GM03348 (cell line): ENCODE measurements at regions not wholly inside any gene's neighbourhood (a gene's known extent, or its start where the extent isn't known, plus 50 kb on each side); places are given as distances from the start of the nearest gene placed in this dataset.

Experiments used
- DNase-seq: peaks from one replicate; pipeline ENCODE4 v3.0.0; 2012; ENCODE audit warnings: low spot score

DNA sequence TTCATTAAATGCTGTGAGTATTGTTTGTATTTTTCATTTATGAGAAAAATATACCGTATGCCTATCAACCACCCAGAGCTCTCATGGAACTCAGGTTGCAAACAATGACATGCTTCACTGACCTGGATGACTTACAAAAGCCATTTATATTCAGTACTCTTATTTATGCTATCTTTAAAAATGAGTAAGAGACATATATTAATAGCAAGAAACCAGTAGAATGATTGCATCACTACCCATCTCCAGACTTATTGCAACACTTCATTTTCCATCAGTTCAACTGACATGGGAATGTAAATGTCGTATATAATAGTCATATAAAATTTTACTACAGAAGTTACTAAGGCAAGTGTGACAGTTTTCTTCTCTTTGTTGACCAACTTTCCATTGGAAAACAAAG, 69.1 kb downstream of the OTP start:
- no peak for DNase-seq

DNA sequence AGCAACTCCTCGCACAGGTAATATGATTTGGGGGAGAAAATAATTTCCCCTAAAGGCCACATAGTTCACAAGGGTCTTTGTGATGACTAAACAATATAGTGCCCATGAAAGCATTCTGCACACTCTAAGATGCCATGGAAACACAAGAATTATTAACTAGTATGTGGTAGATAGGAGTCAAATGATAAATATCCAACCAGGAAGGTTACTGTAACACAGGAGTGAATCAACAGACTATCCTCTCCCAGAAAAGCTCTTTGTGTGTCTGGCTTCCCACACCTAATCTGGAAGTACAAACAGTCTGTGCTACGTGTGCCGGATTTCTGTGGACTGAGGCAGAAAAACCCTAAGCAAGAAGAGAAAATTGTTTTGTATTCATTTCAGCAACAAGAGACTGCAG, 70.0 kb downstream of the OTP start:
- DNase-seq = no peak

DNA sequence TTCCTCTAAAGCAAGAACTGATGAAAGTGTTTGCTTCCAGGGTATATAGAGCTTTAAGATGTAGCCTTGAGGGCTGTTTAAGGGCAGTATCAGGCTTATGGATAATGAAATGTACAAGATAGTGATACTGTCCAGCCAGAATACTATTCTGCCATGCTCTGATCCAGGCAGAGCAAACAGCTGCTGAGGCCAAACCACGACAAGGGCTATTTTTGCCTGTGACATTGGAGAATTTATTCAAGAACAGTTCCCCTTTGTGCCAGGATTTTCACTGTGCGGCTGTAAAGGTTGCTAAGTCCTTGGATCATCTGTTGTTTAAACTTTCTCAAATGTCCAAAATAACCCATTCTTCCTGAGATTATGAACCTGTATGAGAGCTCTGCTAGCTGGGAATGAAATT, 70.4 kb downstream of the OTP start:
- DNase-seq = no peak

DNA sequence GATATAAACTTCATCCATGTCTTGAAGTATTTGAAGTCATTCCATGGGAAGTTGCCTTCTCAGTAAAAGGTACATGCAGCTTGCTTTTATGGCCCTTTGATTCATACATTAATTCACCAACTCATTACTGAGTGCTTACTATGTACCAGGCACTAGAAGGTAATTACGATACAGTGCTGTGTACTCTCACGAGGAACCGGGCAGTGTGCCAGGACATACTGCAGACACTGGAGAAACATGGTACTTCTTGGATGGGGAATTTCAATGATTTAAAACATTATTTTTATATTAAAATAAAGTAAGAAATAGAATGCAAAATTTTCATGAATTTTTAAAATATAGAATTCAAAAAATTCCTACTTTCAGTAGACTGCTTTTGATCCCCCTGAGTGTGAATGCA, 71.4 kb upstream of the WDR41 start:
- no peak for DNase-seq

DNA sequence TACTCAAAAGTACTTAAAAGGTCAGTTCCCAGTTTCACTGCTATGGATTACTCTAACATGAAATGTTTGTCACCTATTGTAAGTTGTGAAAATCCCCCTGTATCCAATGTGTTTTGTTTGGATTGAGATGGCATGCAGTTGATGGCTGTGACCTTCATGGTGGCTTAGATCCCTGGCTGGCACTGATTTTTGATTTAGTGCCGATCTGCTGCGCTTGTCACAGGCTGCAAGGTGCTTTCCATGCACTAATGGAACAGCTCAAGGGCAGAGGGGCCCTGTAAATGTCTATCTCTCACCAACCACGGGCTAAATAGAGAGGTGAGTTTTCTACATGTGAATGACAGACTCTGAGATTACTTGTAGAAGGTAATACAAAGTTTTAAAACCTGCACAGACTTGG, 69.8 kb upstream of the WDR41 start:
- no peak for DNase-seq

DNA sequence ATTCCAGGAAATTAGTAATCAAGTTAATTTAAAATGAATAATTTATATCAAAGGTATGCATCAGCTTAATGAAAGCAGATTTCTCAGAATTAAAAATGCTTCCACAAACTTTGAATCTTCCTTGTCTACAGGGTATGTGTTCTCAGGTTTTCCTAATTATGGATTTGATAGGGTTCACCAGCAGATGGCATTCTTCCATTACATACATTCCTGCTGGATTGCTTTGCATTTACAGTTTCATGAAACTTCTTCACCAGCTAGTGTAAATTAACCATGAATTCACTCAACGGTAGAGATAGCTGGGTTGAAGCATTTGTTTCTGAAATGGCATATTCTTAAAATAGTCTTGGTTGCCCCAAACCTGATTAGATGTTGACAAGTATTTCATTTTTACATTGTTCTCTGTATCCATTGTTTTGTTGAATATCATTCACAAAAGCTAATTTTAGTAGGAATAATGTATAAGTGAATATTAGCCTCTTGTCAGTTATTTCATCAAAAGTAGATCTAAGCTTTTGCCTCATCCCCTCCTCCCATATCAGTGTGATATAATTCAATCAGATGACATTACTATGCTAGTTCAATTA, 68.7 kb upstream of the WDR41 start:
- DNase-seq = peak; percentile 45

DNA sequence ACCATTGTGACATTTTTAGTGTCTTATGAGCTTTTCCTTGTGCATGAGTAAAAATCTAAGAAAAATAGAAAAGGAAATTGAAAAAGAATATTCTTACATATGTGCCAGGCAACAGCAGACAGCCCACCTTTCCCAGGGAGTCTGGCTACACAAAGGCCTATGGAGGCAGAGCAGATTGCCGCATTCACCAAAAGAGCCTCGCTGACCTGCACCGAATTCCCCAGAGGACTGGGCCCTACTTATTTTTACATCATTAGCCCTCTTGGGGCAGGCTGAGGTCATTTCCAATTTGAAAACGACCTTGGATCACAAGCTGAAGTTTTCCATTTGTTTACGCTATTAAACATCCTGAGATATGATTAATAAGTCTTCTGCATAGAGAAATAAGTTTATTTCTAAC, 66.2 kb upstream of the WDR41 start:
- DNase-seq = no peak

DNA sequence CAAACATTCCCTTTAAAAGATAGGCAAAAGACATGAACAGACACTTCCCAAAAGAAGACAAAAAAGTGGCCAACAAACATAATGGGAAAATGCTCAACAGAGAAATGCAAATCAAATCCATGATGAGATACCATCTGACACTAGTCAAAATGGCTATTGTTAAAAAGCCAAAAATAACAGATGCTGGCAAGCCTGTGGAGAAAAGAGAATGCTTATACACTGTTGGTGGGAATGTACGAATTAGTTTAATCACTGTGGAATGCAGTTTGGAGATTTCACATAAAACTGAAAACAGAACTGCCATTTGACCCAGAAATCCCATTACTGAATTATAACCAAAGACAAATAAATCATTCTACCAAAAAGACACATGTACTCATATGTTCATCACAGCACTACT, 58.3 kb upstream of the WDR41 start:
- no peak for DNase-seq

DNA sequence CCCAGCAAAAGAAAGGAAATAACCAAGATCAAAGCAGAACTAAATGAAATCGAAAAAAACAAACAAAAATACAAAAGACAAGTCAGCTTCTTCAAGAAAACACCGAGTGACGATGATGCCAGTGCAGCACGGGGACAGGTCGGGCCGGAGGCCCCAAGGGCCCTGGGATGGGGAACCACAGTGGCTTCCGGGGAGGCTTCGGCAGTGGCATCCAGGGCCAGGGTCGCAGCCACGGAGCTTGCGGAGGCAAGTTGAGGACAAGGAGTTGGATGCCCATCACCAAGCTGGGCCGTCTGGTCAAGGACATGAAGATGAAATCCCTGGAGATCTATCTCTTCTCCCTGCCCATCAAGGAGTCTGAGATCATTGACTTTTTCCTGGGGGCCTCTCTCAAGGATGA, 53.2 kb upstream of the WDR41 start:
- no peak for DNase-seq
